ENCODE measurements at regions not wholly inside any gene's neighbourhood (a gene's known extent, or its start where the extent isn't known, plus 50 kb on each side); places are given as distances from the start of the nearest gene placed in this dataset.
"Not testable (repeated sequence)": the region's sequence is repeated elsewhere in the genome, so short reads cannot be mapped to it uniquely, and the experiment has no call there.

- peak; percentile 78 to 81 for DNase-seq
Measured at GRCh38 chr15:100721758-100722550, 119.6 kb downstream of the ASB7 start.

GRCh38 chr15:100722551-100723314 lies 120.3 kb downstream of the ASB7 start:
- no peak for DNase-seq

GRCh38 chr15:100723315-100723801 lies 121.0 kb downstream of the ASB7 start:
- DNase-seq, result no peak

GRCh38 chr15:100725121-100726069 lies 123.0 kb downstream of the ASB7 start:
- no peak for DNase-seq

- no peak for DNase-seq
Measured at GRCh38 chr15:100726070-100726420, 123.7 kb downstream of the ASB7 start.

- no peak for DNase-seq
Measured at GRCh38 chr15:100726421-100727190, 124.2 kb downstream of the ASB7 start.

- DNase-seq, result no peak
Measured at GRCh38 chr15:100727291-100727851, 125.0 kb downstream of the ASB7 start.

GRCh38 chr15:100728371-100729201 lies 126.2 kb downstream of the ASB7 start:
- DNase-seq, result no peak

GRCh38 chr15:100729461-100729860 lies 127.1 kb downstream of the ASB7 start:
- no peak for DNase-seq

GRCh38 chr15:100730129-100730528 lies 127.7 kb downstream of the ASB7 start:
- no peak for DNase-seq

GRCh38 chr15:100730655-100731266 lies 128.4 kb downstream of the ASB7 start:
- DNase-seq, result no peak

- DNase-seq, result no peak
Measured at GRCh38 chr15:100731267-100732152, 129.1 kb downstream of the ASB7 start.

- DNase-seq, result no peak
Measured at GRCh38 chr15:100732211-100733055, 130.0 kb downstream of the ASB7 start.

GRCh38 chr15:100733101-100733842 lies 130.9 kb downstream of the ASB7 start:
- DNase-seq, result no peak

- not testable (repeated sequence) for DNase-seq
Measured at GRCh38 chr15:100733843-100734185, 131.4 kb downstream of the ASB7 start.

GRCh38 chr15:100734586-100734985 lies 132.2 kb downstream of the ASB7 start:
- no peak for DNase-seq
